ENCODE measurements at regions not wholly inside any gene's neighbourhood (a gene's known extent, or its start where the extent isn't known, plus 50 kb on each side); places are given as distances from the start of the nearest gene placed in this dataset.

- no peak for DNase-seq (ENCODE audit: low spot score)
These were observed 526.9 kb downstream of the BNC2 start for GRCh38 chr9:16343249-16344237.

DNA sequence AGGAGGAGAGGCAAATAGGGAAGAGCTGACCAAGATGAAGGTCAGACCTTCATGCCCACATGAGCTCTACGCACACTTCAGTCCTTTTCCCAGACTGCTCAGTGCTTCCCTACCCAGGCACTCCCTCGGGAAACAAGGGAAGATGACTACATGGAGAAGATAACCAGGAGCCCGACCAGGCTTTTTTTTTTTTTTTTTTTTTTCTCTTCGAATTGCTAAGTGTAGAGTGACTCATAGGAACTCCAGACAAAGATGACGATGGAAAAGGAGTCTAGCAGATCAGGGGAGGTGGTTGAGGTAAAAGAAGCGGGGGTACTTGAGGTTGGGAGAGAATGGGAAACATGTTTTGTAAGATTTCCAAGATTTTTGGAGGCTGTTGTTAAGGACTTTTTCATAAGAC is 526.1 kb downstream of the BNC2 start:
- DNase-seq (ENCODE audit: low spot score) = peak; percentile 51

GRCh38 chr9:16345902-16346301 is 524.6 kb downstream of the BNC2 start:
- no peak for DNase-seq (ENCODE audit: low spot score)

- DNase-seq (ENCODE audit: low spot score) = no peak
These were observed 522.6 kb downstream of the BNC2 start for GRCh38 chr9:16347886-16348285.

DNA sequence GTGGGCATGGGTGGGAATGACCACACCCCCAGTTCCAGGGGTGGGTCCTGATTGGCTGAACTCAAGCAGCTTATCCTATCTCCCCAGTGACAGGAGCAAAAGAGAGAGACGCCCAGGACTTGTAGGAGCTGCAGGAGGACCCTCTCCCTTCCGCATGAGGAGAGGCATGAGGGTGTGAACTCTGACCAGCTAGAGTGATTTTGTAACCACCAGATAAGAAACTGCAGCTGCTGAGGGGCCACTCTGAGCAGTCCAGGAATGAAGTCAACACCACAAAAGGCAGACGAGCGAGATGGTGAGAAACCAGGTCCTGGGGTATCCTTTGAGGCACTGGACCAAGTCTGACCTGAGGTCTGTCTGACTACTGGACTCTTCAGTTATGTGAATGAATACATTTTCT is 521.9 kb downstream of the BNC2 start:
- DNase-seq (ENCODE audit: low spot score) = no peak

DNA sequence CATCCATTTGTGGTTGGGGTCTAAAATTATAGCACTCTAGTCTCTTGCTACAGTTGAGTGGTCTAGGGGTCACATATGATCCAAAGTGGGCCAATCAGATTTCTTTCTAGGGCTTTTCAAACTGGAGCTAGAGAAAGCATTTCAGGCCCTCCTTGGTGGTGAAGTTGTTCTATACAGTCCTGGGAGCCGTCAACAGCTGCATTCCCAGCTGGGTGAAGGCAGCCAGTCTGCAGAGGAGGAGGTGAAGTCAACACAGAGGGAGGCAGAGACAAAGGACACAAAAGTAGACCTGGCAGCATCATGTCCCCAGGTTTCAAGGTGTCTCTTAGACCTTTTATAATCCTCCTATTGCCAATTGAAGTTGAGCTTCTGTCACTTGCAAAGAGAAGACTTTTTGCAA is 518.2 kb downstream of the BNC2 start:
- DNase-seq (ENCODE audit: low spot score) = no peak

GRCh38 chr9:16352791-16353401 is 517.6 kb downstream of the BNC2 start:
- DNase-seq (ENCODE audit: low spot score) = no peak

DNA sequence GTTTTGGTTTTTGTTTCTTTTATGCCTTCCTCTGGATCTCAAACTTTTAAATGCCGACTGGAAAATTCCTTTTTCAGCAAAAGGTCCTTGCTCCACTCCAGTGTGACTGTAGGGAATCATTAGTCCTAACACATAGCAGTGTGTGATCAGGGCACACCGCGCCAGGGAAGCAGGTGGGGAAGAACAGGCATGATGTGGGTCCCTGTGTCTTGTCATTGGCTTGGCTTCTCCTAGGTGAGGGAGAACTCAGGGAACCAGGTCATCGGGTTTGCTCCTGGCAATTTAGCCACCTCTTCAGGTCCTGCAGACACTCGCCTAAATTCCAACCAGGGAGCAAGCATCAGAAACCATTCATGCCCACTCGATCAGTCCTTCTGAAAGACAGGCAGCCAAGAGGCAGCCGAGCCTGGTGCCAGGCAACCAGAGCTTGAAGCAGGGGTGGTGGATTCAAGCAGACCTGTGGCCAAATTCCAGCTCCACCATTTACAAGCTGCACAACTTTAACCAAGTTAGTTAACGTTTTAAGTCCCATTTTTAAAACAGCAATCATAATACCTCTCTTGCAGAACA is 514.2 kb downstream of the BNC2 start:
- DNase-seq (ENCODE audit: low spot score) = no peak

- DNase-seq (ENCODE audit: low spot score) = no peak
These were observed 512.6 kb downstream of the BNC2 start for GRCh38 chr9:16357828-16358227.

- no peak for DNase-seq (ENCODE audit: low spot score)
These were observed 511.7 kb downstream of the BNC2 start for GRCh38 chr9:16358751-16359150.
